Fibroblast of skin of left biceps (primary cell): ENCODE measurements at regions not wholly inside any gene's neighbourhood (a gene's known extent, or its start where the extent isn't known, plus 50 kb on each side); places are given as distances from the start of the nearest gene placed in this dataset.
"Not testable (repeated sequence)": the region's sequence is repeated elsewhere in the genome, so short reads cannot be mapped to it uniquely, and the experiment has no call there.

Experiments used
- DNase-seq, 2 experiments: peaks; one replicate each; pipeline ENCODE4 v3.0.0-alpha.2; 2013; ENCODE audit warnings: low read depth in 2 of 2

GRCh38 chr2:107107351-107107750 is 221.4 kb upstream of the ST6GAL2 start:
- no peak for DNase-seq

- peak; percentile 9 to 15 for DNase-seq
Measured at GRCh38 chr2:107108556-107108955, 222.6 kb upstream of the ST6GAL2 start.

GRCh38 chr2:107111623-107112022 is 225.7 kb upstream of the ST6GAL2 start:
- DNase-seq, result no peak

GRCh38 chr2:107112561-107112960 is 226.6 kb upstream of the ST6GAL2 start:
- DNase-seq, result no peak

- DNase-seq, result no peak
Measured at GRCh38 chr2:107128381-107128780, 242.4 kb upstream of the ST6GAL2 start.

- DNase-seq, result no peak
Measured at GRCh38 chr2:107132070-107132469, 246.1 kb upstream of the ST6GAL2 start.

- DNase-seq, result no peak
Measured at GRCh38 chr2:107132746-107133145, 246.8 kb upstream of the ST6GAL2 start.

GRCh38 chr2:107133412-107133811 is 247.4 kb upstream of the ST6GAL2 start:
- DNase-seq, result no peak

GRCh38 chr2:107136733-107137132 is 250.8 kb upstream of the ST6GAL2 start:
- no peak for DNase-seq

- DNase-seq, result no peak
Measured at GRCh38 chr2:107137706-107138105, 251.7 kb upstream of the ST6GAL2 start.

GRCh38 chr2:107146181-107146580 is 260.2 kb upstream of the ST6GAL2 start:
- no peak for DNase-seq

- DNase-seq, result not testable (repeated sequence)
Measured at GRCh38 chr2:107146645-107147044, 260.7 kb upstream of the ST6GAL2 start.

- DNase-seq, result no peak
Measured at GRCh38 chr2:107148055-107148454, 262.1 kb upstream of the ST6GAL2 start.

GRCh38 chr2:107148496-107148895 is 262.5 kb upstream of the ST6GAL2 start:
- DNase-seq, result no peak

GRCh38 chr2:107160640-107161239 is 274.8 kb upstream of the ST6GAL2 start:
- no peak for DNase-seq

GRCh38 chr2:107168141-107168540 is 282.2 kb upstream of the ST6GAL2 start:
- no peak for DNase-seq

GRCh38 chr2:107174171-107174570 is 288.2 kb upstream of the ST6GAL2 start:
- DNase-seq, result peak in 1 of 2 experiments; percentile 1

GRCh38 chr2:107182981-107183380 is 297.0 kb upstream of the ST6GAL2 start:
- no peak for DNase-seq

- DNase-seq, result no peak
Measured at GRCh38 chr2:107187870-107188269, 301.9 kb upstream of the ST6GAL2 start.

- DNase-seq, result no peak
Measured at GRCh38 chr2:107195631-107196030, 309.7 kb upstream of the ST6GAL2 start.

GRCh38 chr2:107197594-107198294 is 311.8 kb upstream of the ST6GAL2 start:
- no peak for DNase-seq

- DNase-seq, result no peak
Measured at GRCh38 chr2:107202962-107203591, 317.1 kb upstream of the ST6GAL2 start.
